ENCODE measurements at regions not wholly inside any gene's neighbourhood (a gene's known extent, or its start where the extent isn't known, plus 50 kb on each side); places are given as distances from the start of the nearest gene placed in this dataset.
"Not testable (repeated sequence)": the region's sequence is repeated elsewhere in the genome, so short reads cannot be mapped to it uniquely, and the experiment has no call there.

DNA sequence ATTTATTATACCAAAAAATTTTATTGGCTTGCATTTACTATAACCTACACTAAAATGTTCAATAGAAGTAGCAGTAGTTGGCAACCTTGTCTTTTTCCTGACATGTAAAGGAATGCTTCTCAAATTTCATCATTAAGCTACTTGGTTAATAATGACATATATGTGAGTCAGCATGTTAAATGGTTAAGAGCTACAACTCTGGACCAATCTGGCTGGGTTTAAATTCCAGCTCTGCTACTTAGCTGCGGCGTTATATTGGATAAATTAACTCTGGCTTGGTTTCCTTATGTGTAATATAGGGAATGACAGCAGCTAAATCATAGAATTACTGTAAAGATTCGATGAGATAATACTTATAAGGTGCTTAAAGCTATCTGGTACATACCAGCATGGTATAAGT lies 53.7 kb upstream of the OTOGL start:
- no peak for DNase-seq (ENCODE audit: low read depth in 2 of 2)

DNA sequence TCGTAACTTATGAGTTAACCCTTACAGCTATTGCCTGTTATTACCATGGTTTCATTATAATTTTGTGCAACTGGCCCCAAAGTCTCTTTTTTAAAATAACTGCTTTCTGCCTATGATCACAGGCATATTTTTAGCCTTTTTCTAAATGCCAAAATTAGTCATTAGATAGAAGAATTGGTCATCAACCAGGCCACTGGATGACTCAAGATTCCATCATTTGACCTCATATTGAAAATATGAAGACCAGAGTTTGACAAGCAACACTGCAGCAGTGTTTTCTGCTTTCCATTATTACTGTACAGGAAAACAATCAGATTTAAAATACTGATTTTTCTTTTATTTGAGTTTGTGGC lies 54.7 kb upstream of the OTOGL start:
- DNase-seq (ENCODE audit: low read depth in 2 of 2) = peak in 1 of 2 donors; percentile 21

DNA sequence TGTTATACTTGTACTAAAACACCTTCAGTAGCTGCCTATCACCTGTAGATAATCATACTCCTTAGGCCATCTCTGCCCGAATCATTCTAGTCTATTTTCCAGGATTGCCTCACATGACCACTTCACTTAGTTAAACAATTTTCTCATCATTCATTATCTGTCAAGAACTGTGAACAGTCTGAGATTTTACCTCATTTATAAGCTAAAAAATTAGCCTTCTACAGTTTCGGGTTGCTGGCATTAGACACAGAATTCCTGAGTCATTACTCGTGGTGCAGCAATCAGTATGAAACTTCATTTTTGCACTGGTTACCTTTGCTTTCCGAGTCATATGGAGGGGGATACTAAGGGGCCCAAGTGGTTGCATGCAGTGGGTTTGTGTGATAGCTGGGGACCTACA lies 57.6 kb upstream of the OTOGL start:
- no peak for DNase-seq (ENCODE audit: low read depth in 2 of 2)

DNA sequence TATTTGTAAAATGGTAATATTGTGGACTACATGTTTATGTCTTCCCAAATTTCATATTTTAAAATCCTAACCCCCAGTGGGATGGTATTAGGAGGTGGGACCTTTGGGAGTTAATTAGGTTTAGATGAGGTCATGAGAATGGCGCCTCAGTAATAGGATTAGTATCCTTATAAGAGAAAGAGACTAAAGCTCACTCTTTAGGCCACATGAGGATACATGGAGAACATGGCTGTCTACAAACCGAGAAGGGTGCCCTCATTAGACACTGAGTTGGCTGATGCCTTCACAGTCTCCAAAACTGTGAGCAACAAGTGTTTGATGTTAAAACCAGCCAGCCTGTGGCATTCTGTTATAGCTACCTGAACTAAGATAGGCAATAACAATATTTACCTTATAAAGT lies 58.3 kb upstream of the OTOGL start:
- DNase-seq (ENCODE audit: low read depth in 2 of 2) = no peak

DNA sequence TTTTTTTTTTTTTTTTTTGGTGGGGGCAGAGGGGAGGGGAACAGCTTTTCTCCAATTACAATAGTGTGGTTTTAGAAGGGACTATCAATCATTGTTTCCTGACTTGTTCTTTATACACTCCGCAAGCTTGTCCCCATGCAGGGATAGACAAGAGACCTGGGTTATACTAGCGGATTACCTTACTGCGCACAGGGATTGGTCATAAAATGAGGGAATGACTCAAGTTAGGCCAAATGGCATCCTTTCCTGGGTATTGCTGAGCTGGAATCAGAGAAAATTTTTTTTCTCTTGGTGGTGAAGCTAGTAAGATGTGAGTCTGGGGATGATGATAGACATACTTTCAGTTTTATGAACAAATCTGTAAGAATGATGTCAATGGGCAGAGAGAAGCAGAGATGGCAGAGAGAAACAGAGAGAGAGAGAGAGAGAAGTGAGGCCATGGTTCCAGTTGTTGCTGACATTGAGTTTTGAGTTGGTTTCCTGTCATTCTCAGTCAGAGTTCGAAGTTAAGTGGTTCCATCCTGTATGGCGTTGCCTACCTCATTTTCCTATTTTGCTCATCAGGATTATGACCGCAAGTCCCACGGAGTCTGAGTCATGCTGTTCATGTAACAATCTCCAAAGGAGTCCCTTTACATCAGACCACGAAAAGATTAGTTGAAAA lies 59.1 kb upstream of the OTOGL start:
- DNase-seq (ENCODE audit: low read depth in 2 of 2) = no peak

DNA sequence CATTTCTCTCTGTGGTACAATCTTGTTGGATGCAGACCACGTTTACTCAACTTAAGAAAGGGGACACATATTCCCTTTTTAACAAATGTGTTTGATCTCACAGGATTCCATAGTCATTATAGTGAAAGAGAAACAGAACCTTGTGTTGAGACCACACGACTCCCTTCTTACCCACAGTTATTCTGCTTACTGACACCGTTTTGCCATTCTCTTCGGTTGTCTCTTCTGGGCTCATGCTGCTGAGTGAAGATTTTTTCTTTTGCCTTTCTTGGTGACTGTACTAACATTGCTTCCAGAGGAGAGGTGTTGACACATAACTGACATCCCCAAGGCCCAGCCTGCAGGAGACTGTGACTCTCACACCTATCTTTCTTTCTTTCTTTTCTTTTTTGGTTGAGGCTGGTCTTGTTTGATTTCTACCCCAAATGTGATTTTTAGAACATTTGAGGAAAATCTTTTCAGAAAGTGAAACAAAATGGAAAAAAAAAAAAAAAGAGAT lies 61.2 kb upstream of the OTOGL start:
- no peak for DNase-seq (ENCODE audit: low read depth in 2 of 2)

DNA sequence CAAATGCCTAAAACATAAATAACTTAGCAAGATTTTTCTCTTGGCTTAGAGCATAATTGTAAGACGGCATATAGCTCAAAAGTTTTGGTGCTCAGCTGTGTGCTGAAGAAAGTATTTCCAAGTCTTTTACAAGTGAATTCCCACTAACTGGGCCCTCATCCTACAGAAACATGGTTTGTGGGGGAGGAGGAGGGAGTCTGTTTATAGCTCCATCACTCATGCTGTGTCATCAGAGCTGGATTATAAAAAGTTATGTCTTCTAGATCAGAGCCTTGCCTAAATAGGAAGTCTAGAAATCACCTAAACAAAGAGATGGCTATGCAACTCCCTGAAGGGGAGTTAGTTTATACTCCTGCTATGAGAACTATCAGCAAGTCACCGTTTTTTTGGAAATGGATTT lies 65.9 kb upstream of the OTOGL start:
- DNase-seq (ENCODE audit: low read depth in 2 of 2) = no peak

DNA sequence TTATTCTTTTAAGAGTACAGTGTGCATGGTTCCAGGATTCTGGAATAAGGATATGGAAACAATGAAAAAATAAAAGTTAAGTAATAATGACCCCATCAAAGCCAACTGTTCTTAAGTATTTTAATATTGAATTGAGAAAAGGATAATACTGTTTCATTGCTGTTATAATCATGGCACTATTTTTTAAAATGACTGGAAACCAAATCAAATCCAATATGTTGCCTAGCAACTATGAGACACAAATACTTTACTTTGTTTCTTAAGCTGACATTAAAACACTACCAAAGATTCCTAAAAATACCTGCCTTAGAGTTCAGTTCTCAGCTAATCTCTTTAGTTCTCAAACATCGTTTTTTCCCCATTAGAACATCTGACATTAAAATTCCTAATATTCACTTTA lies 66.4 kb upstream of the OTOGL start:
- DNase-seq (ENCODE audit: low read depth in 2 of 2) = no peak

DNA sequence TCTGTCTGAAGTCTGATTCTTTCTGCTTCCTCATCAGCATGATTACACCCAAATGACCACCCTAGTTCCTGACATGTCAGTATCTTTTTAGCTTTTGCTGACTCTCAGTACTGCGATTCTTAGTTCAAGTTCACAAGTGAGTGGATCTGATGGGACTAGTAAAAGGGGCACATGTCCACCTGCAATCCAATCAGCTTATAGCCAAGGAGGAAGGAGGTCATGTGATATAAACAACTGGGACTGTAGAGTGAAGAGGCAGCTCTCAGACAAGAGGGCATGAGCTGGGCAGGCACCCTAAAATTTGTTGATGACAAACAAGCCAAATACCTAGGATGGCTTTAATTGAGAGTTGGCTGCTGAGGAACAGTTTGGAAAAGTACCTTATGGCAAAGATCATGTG lies 68.1 kb upstream of the OTOGL start:
- no peak for DNase-seq (ENCODE audit: low read depth in 2 of 2)

DNA sequence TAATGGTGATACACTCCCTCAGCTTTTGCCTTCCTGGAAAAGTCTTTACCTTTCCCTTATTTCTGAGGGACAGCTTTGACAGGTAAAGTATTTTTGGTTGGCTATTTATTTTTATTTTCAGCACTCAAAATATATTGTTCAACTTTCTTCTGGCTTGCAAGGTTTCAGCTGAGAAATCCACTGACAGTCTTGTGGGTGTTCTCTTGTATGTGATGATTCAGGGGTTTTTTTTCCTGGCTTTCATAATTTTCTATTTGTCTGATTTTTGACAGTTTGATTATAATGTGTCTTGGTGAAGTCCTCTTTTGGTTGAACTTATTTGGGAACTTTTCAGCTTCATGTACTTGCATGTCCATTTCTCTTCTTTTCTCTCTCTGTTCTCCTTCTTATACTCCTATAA lies 73.7 kb upstream of the OTOGL start:
- DNase-seq (ENCODE audit: low read depth in 2 of 2) = no peak

DNA sequence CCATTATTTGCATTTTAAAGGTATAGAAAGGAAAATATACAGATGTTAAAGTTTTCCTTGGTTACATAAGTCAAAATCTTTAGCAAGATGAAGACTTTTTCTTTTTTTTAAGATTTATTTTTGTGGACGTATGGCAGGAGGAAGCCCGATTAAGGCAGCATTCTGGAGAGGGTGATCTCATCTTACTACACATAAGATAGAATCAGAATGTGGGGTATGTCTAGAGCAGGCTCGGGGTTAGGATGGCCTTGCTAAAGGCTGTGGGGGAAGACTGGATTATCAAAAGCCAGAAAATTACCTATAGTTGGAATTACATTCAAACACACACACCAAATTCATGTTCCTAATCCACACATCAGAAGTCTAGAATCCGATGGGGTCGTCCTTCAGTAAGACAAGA lies 79.6 kb upstream of the OTOGL start:
- DNase-seq (ENCODE audit: low read depth in 2 of 2) = no peak

DNA sequence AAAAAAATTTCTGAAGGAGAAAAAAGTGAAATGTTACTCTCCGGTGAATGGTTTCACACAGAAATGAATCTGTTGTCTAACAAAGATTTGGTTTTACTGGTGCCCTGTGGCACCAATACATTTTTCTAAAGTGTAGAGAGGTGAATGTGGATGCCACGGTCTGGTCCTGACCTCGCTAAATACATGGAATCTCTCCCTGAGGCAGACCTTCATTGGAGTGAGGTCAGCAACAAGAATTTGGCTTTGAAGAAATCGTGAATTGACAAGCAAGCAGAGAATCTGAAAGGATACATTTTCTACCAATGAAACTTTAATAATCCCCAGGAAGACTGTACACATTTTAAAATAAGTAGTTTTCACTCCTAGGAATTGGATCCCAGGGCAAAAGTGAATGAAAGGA lies 81.2 kb upstream of the OTOGL start:
- DNase-seq (ENCODE audit: low read depth in 2 of 2) = no peak

DNA sequence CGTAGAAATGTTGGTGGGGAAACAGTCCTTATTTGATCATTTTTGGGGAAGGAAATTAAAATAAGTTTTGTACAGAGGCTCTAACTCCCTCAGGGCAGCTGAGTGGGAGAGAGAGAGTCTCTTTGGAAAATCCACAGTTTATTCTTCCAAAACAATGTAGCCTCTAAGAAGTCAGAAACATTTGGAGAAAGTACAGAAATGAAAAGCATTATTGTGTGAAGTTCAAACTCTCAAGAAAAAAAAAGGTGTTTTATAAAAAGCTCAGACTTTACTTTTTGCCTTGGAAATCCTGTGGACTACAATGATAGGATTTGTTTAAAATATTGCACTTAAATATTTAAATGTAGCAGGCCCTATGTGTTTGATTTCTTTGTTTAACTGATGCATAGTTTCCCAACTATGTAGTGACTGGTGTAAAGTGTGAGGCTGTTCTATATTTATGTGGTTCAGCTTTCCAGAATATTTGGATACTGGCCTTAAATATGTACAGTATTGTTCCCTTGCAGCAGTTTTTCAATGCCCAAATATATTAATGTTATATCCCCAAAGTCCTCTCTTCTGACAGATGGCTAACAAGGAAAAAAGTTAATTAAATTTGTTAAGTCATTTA lies 82.0 kb upstream of the OTOGL start:
- no peak for DNase-seq (ENCODE audit: low read depth in 2 of 2)

DNA sequence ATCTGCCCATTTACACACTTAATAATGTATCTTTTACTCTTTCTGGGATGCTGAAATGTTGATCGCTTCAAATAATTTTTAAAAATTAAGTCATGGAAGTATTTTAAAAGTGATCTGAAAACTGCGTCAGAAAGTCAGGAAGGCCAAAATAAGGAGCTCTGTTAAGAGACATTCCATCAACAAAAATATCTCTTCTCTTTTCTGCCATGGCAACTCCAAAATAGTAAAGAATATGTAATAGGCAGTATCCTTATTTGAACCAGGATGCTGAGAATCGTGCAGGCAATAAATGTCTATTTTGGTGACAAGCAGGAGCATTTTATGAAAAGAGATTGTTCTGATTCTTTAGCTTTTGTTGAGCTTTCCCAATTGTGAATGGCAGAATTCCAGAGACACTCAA lies 81.8 kb upstream of the PPP1R12A start:
- no peak for DNase-seq (ENCODE audit: low read depth in 2 of 2)

DNA sequence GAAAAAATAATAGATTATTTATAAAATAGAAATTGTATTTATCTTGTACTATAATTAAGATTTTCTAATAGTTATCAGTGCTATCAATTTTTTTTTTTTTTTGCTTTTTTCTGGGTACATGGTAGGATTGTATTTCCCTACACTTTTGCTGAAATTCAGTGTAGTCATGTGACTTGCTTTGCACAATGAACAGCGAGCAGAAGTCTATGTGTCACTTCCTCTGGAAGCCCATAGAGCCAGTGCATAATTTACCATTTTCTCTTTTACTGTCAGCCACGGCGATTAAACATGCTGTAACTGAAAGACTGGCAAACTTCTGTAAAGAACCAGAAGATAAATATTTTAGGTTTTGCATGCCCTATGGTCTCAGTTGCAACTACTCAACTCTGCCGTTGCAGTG lies 80.8 kb upstream of the PPP1R12A start:
- DNase-seq (ENCODE audit: low read depth in 2 of 2) = no peak

DNA sequence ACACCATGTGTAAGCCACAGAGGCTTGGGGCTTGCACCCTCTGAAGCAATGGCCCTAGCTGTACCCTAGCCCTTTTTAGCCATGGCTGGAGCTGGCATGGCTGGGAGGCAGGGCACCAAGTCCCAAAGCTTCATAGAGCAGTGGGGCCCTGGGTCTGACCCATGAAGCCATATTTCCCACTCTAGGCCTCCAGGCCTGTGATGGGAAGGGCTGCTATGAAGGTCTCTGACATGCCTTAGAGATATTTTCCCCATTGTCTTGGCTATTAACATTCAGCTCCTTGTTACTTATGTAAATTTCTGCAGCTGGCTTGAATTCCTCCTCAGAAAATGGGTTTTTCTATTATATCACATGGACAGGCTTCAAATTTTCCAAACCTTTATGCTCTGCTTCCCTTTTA lies 68.8 kb upstream of the PPP1R12A start:
- not testable (repeated sequence) for DNase-seq (ENCODE audit: low read depth in 2 of 2)

DNA sequence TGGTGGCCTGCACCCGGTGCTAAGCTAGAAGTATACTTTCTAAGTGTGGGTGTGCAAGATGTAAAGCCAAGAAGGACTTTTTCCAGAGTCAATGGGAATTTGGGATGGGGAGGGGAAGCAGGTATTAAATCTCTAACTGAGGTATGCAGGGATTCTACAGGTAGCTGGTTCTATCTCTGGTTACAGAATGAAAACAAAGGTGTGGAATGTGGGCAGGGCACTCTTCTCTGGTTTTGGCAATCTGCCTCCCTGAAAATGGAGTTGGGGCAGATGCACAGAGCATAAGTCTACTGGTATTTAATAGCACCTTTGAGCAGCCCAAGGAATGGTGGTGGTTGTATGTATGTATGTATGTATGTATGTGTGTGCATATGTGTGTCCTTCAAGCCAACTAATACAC lies 66.7 kb upstream of the PPP1R12A start:
- DNase-seq (ENCODE audit: low read depth in 2 of 2) = no peak

DNA sequence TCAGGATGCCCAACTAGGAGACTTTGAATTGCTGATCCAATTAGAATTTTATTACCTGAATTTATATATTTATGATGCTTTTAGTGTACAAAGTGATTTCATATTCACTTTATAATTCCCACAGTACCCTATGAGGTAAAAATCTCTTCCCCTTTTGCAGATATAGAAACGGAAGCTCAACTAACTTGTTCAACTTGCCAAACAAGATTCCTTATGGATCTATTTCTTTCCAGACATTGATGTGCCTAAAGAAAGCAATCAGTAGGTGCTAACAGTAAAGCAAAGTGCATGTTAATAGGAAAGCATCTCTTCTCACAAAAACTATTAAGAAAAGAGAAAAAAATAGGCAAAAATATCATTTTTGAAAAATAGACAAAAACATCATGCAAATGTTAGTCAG lies 65.9 kb upstream of the PPP1R12A start:
- no peak for DNase-seq (ENCODE audit: low read depth in 2 of 2)

DNA sequence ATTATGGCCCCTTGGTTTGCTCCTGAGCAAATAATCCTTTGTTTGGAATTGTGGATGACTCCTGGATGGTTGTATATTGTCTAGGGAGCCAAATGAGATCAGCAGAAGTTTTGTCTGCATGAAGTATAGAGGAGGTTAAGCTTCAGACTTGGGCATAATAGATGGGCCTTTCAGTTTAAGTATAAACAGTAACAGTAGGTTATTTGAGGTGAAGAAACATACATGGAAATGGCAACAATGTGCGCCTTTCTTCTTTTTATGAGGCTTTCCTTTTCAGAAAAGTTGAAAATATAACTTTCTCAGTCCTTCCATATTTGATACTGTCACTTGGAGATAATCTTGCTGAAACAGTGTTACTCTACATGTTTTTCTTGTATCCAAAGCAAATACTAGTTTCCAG lies 63.7 kb upstream of the PPP1R12A start:
- DNase-seq (ENCODE audit: low read depth in 2 of 2) = no peak

DNA sequence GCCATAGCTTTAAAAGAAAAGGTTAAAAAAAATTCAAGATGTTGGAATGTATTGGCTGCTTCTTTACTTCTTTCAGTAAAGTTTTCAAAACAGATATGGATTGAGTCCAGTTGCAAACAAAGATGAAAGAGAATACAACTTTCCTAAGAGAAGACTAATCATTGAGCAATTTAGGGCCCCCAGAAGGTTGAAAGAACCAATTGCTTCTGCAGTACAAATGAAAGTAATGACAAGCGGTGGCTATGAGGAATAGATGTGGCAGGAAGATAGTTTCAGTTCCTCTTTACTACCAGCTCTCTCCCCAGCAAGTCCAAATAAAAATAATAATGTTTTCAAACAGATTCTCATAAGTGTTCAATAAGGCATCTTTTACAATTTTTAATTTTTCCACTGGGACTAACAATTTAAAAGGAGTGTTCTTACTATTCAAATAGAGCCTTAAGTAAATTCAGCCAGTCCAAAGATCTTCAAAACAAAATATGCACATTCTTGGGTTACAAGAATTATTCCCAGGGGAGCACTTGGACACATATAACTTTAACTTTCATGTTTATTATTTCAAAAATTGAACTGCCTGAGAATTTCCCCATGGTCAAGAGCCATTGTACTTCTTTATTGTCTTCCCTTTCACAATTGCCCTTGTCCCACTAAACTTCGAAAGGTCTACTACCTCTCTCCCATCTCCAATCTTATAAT lies 62.3 kb upstream of the PPP1R12A start:
- DNase-seq (ENCODE audit: low read depth in 2 of 2) = no peak

DNA sequence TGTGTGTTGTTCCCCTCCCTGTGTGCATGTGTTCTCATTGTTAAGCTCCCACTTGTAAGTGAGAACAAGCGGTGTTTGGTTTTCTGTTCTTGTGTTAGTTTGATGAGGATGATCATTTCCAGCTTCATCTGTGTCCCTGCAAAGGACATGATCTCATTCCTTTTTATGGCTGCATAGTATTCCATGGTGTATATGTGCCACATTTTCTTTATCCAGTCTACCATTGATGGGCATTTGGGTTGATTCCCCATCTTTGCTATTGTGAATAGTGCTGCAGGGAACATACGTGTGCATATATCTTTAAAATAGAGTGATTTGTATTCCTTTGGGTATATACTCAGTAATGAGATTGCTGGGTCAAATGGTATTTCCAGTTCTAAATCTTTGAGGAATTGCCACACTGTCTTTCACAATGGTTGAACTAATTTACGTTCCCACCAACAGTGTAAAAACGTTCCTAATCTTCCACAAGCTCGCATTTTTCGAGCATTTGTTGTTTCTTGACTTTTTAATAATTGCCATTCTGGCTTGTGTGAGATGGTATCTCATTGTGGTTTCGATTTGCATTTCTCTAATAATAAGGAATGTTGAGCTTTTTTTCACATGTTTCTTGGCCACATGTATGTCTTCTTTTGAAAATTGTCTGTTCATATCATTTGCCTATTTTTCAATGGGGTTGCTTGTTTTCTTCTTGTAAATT lies 60.6 kb upstream of the PPP1R12A start:
- DNase-seq (ENCODE audit: low read depth in 2 of 2) = not testable (repeated sequence)

DNA sequence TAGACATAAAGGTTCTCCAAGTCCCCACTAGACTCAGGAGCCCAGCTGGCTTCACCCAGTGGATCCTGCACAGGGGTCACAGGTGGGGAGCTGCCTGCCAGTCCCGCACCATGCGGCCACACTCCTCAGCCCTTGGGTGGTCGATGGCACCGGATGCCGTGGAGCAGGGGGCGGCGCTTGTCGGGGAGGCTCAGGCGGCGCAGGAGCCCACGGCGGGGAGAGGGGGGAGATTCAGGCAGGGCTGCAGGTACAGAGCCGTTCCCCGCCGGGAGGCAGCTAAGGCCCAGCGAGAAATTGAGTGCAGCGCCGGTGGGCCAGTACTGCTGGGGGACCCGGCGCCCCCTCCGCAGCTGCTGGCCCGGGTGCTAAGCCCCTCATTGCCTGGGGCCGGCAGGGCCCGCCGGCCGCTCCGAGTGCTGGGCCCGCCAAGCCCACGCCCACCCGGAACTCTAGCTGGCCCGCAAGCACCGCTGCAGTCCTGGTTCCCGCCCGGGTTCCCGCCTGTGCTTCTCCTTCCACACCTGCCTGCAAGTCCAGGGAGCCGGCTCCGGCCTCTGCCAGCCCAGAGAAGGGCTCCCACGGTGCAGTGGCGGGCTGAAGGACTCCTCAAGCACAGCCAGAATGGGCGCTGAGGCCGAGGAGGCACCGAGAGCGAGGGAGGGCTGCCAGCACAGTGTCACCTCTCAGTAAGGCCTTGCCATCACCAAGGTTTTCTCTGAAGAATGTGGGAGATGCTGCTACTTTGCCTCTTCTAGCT lies 58.4 kb upstream of the PPP1R12A start:
- no peak for DNase-seq (ENCODE audit: low read depth in 2 of 2)
